ENCODE measurements at regions not wholly inside any gene's neighbourhood (a gene's known extent, or its start where the extent isn't known, plus 50 kb on each side); places are given as distances from the start of the nearest gene placed in this dataset.

- no peak for ATAC-seq
- no peak for TF ChIP-seq ZC3H10 (CRISPR knock-in tag; IDR thresholded peaks at IDR 0.05)
- TF ChIP-seq ESRRG (CRISPR knock-in tag; IDR thresholded peaks at IDR 0.05): no peak
- TF ChIP-seq CREB5 (CRISPR knock-in tag; IDR thresholded peaks at IDR 0.05; ENCODE audit: low read depth): no peak
- no peak for TF ChIP-seq PPARA (CRISPR knock-in tag; IDR thresholded peaks at IDR 0.05; ENCODE audit: borderline replicate concordance)
Observed at GRCh38 chr17:52504081-52504480, 345.6 kb upstream of the CA10 start.

- no peak for ATAC-seq
- TF ChIP-seq CREB5 (CRISPR knock-in tag; IDR thresholded peaks at IDR 0.05; ENCODE audit: low read depth): no peak
- TF ChIP-seq CSDC2 (CRISPR knock-in tag; IDR thresholded peaks at IDR 0.05): no peak
- no peak for TF ChIP-seq ZNF8 (CRISPR knock-in tag; IDR thresholded peaks at IDR 0.05)
- TF ChIP-seq ZNF70 (CRISPR knock-in tag; IDR thresholded peaks at IDR 0.05): no peak
- no peak for TF ChIP-seq GLIS3 (CRISPR knock-in tag; IDR thresholded peaks at IDR 0.05)
- TF ChIP-seq SNAI2 (CRISPR knock-in tag; IDR thresholded peaks at IDR 0.05): no peak
- TF ChIP-seq TCF4 (CRISPR knock-in tag; IDR thresholded peaks at IDR 0.05; ENCODE audit: borderline replicate concordance): no peak
- TF ChIP-seq ESRRG (CRISPR knock-in tag; IDR thresholded peaks at IDR 0.05): no peak
- TF ChIP-seq ZFP3 (CRISPR knock-in tag; IDR thresholded peaks at IDR 0.05): no peak
- no peak for TF ChIP-seq POU6F1 (CRISPR knock-in tag; IDR thresholded peaks at IDR 0.05; ENCODE audit: borderline replicate concordance, low read depth)
- TF ChIP-seq PATZ1 (CRISPR knock-in tag; IDR thresholded peaks at IDR 0.05; ENCODE audit: borderline replicate concordance): no peak
- no peak for TF ChIP-seq ZNF565 (CRISPR knock-in tag; conservative IDR thresholded peaks at IDR 0.05; ENCODE audit: low read depth)
- TF ChIP-seq ARNTL (CRISPR knock-in tag; IDR thresholded peaks at IDR 0.05; ENCODE audit: borderline replicate concordance, low read depth): no peak
- no peak for TF ChIP-seq BACH2 (CRISPR knock-in tag; IDR thresholded peaks at IDR 0.05; ENCODE audit: borderline replicate concordance)
- no peak for TF ChIP-seq TSHZ2 (CRISPR knock-in tag; IDR thresholded peaks at IDR 0.05)
- no peak for TF ChIP-seq PPARA (CRISPR knock-in tag; IDR thresholded peaks at IDR 0.05; ENCODE audit: borderline replicate concordance)
- no peak for TF ChIP-seq ISL1 (CRISPR knock-in tag; IDR thresholded peaks at IDR 0.05)
- no peak for TF ChIP-seq RARB (CRISPR knock-in tag; IDR thresholded peaks at IDR 0.05)
- TF ChIP-seq TOX (CRISPR knock-in tag; IDR thresholded peaks at IDR 0.05; ENCODE audit: borderline replicate concordance): no peak
- no peak for TF ChIP-seq ZFP30 (CRISPR knock-in tag; IDR thresholded peaks at IDR 0.05)
Observed at GRCh38 chr17:52495646-52496045, 337.1 kb upstream of the CA10 start.

GRCh38 chr17:52482271-52482670 is 323.8 kb upstream of the CA10 start:
- ATAC-seq: no peak
- no peak for TF ChIP-seq SNAI2 (CRISPR knock-in tag; IDR thresholded peaks at IDR 0.05)
- TF ChIP-seq PATZ1 (CRISPR knock-in tag; IDR thresholded peaks at IDR 0.05; ENCODE audit: borderline replicate concordance): no peak
- TF ChIP-seq ESRRG (CRISPR knock-in tag; IDR thresholded peaks at IDR 0.05): no peak
- TF ChIP-seq PPARA (CRISPR knock-in tag; IDR thresholded peaks at IDR 0.05; ENCODE audit: borderline replicate concordance): no peak
- peak; percentile 93 for TF ChIP-seq ZNF8 (CRISPR knock-in tag; IDR thresholded peaks at IDR 0.05)
- no peak for TF ChIP-seq ZNF565 (CRISPR knock-in tag; conservative IDR thresholded peaks at IDR 0.05; ENCODE audit: low read depth)
- TF ChIP-seq BACH2 (CRISPR knock-in tag; IDR thresholded peaks at IDR 0.05; ENCODE audit: borderline replicate concordance): no peak

All from SK-N-SH treated with all-trans-retinoic acid at 6 μM for 48 hours (cell line).